Progenitor cell of endocrine pancreas (in vitro differentiated cells): ENCODE measurements at regions not wholly inside any gene's neighbourhood (a gene's known extent, or its start where the extent isn't known, plus 50 kb on each side); places are given as distances from the start of the nearest gene placed in this dataset.
A peak's percentile ranks its signal among the peaks of the same experiment; 100 is the strongest.

Source experiments
- DNase-seq: peaks from one replicate; pipeline ENCODE4 v3.0.0; 2021; ENCODE audit warnings: low spot score; ENCODE audit not compliant: unreplicated experiment
- H3K27ac Mint-ChIP-seq: 2 replicates; pipeline ENCODE4 v1.8.0; 2021; ENCODE audit warnings: mild to moderate bottlenecking, moderate library complexity, mixed read lengths
- H3K27me3 Mint-ChIP-seq: 2 replicates; pipeline ENCODE4 v1.8.0; 2021; ENCODE audit warnings: mixed read lengths
- H3K36me3 Mint-ChIP-seq: 2 replicates; pipeline ENCODE4 v1.8.0; 2022; ENCODE audit warnings: mixed read lengths; ENCODE audit not compliant: insufficient read depth
- H3K4me1 Mint-ChIP-seq: 2 replicates; pipeline ENCODE4 v1.8.0; 2021; ENCODE audit warnings: low read depth, mixed read lengths
- H3K4me3 Mint-ChIP-seq: 2 replicates; pipeline ENCODE4 v1.8.0; 2021; ENCODE audit warnings: low read depth, mild to moderate bottlenecking, moderate library complexity, mixed read lengths
- H3K9me3 Mint-ChIP-seq: 2 replicates; pipeline ENCODE4 v1.8.0; 2021; ENCODE audit warnings: low read depth, mixed read lengths
- TF ChIP-seq, protein P1 (sequence below): fragments of 200-600 bp; sonication (generic); IDR thresholded peaks from one replicate; pipeline ENCODE4 v1.5.0; 2021; ENCODE audit warnings: antibody characterized with exemption, mild to moderate bottlenecking; ENCODE audit not compliant: unreplicated experiment

DNA sequence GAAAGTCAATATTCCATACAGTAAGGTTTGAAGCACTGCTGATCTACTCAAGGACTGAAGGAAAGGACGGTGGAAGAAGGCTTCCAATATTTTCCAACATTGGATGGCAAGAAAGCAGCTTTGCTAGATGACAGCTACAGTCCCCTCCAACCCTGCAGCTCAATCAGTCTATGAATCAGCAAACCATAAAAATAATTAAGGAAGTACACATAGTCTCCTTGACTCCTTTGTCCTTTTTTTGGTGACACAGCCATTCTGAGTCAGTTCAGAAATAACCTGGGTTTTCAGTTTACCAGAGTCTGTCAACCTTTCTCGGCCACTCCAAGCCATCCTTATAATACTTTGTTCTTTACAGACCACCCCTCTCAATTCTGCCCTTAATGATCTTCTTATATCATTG is 232.5 kb downstream of the IBTK start:
- H3K27me3 Mint-ChIP-seq = no peaks in the 10 kb centered on the region
- DNase-seq = no peak
- no peaks in the 10 kb centered on the region for H3K4me1 Mint-ChIP-seq

DNA sequence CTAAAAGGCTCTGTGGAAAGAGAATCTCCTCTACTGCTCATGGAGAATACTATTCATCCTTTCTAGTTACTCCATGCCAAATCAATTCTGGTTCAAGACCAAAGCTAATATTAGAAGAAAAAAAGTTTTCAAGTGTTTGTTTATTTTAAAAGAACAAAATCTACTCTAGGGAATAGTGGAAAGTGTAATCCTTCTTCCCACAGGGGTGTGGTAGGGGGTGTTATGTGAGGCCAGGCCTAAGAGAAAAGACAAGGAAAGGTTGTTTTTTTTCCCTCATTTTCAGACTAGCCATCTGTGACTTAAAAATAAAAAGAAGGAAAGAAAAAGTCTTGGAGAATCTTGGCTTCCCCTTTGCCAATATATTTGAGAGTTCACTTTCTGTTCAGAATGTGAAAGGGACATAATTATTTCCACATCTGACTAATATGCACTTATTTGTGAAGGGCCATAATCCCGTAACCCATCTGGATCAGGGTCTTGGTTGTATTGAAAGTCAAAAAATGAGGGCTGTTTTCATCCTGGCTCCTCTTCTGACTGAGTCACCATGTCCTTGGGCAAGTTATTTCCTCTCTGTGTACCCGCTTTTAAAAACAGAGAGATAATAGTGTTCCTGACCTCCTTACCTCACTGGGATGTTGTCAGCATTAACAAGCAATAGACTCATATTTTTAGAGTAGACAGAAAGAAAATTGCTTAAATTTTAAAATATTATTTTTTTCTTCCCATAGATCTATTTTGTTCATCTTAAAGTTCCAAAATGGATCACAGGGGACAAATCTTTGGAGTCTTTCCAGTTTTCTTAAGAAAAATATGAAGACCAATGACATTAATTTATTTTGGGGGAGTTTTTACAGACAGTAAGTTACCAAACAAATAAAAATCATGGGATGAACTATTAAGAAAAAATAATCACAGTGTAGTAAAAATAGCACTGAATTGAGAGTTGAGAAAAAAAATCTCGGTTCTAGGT is 233.7 kb downstream of the IBTK start:
- peaks cover 1% of the 10 kb centered on the region for H3K36me3 Mint-ChIP-seq
- no peak for DNase-seq
- no peaks in the 10 kb centered on the region for H3K27me3 Mint-ChIP-seq
- no peaks in the 10 kb centered on the region for H3K4me1 Mint-ChIP-seq
- H3K27ac Mint-ChIP-seq = no peak overlapping the region
- peaks cover 12% of the 10 kb centered on the region for H3K9me3 Mint-ChIP-seq
- H3K4me3 Mint-ChIP-seq = no peak overlapping the region
- TF ChIP-seq, protein P1, sequence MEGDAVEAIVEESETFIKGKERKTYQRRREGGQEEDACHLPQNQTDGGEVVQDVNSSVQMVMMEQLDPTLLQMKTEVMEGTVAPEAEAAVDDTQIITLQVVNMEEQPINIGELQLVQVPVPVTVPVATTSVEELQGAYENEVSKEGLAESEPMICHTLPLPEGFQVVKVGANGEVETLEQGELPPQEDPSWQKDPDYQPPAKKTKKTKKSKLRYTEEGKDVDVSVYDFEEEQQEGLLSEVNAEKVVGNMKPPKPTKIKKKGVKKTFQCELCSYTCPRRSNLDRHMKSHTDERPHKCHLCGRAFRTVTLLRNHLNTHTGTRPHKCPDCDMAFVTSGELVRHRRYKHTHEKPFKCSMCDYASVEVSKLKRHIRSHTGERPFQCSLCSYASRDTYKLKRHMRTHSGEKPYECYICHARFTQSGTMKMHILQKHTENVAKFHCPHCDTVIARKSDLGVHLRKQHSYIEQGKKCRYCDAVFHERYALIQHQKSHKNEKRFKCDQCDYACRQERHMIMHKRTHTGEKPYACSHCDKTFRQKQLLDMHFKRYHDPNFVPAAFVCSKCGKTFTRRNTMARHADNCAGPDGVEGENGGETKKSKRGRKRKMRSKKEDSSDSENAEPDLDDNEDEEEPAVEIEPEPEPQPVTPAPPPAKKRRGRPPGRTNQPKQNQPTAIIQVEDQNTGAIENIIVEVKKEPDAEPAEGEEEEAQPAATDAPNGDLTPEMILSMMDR = no peak

More for the DNA sequence above, 232.5 kb downstream of the IBTK start:
- Mint-ChIP-seq H3K36me3 (no peaks in the 10 kb centered on the region), H3K9me3 (peaks cover 6% of the 10 kb centered on the region), H3K4me3 (no peak overlapping the region), H3K27ac (no peak overlapping the region)
- TF ChIP-seq, protein P1 = no peak

DNA sequence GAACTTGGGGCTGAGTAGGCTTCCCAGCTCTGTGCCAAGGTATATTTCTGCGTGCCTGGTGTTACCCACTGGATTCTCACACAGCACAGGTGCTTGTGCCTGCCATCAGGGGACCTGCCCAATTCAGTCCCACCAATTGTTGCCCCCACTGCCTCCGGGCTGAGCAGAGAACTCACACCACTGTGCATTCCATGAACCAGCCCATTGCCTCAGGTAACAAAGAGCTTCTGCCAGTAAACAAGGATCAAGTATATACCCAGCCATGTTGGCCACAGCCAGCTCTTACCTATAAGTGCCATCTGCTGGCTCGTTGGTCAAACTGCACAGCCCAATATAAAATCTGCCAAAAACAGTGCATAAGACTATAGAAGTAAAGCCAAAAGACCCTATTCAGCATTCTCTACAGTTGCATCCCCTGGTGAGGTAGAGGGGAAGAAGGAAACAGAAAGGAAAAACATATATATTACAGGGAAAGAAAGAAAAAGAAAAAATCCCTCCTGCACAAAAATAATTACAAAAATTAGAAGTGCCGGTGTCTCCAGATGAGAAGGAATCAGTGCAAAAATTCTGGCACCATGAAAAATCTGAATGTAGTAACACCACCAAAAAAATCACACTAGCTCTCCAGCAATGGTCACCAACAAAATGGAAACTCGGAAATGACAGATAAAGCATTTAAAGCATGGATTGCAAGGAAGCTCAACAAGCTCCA is 241.4 kb downstream of the IBTK start:
- no peaks in the 10 kb centered on the region for H3K27me3 Mint-ChIP-seq
- no peaks in the 10 kb centered on the region for H3K4me1 Mint-ChIP-seq
- TF ChIP-seq, protein P1 = peak; percentile 44
- H3K4me3 Mint-ChIP-seq = no peak overlapping the region
- H3K36me3 Mint-ChIP-seq = peaks cover 3% of the 10 kb centered on the region
- H3K9me3 Mint-ChIP-seq = peaks cover 33% of the 10 kb centered on the region
- no peak for DNase-seq
- H3K27ac Mint-ChIP-seq = no peak overlapping the region

DNA sequence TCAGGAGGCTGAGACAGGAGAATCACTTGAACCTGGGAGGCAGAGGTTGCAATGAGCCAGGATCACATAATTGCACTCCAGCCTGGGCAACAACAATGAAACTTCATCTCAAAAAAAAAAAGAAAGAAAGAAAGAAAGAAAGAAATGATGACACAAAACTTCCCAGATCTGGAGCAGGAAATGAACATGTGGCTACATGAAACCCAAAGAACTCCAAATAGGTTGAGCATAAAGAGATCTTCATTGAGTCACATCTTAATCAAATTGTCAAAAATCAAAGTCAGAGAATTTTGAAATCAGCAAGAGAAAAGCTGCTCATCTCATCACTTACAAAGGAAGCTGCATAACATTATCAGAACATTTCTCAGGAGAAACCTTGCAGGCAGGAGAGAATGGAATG is 247.0 kb downstream of the IBTK start:
- H3K4me1 Mint-ChIP-seq = no peaks in the 10 kb centered on the region
- DNase-seq = no peak
- H3K4me3 Mint-ChIP-seq = no peak overlapping the region
- no peaks in the 10 kb centered on the region for H3K36me3 Mint-ChIP-seq
- no peak overlapping the region for H3K27ac Mint-ChIP-seq
- peaks cover 2% of the 10 kb centered on the region for H3K9me3 Mint-ChIP-seq
- H3K27me3 Mint-ChIP-seq = no peaks in the 10 kb centered on the region
- TF ChIP-seq, protein P1 = no peak

DNA sequence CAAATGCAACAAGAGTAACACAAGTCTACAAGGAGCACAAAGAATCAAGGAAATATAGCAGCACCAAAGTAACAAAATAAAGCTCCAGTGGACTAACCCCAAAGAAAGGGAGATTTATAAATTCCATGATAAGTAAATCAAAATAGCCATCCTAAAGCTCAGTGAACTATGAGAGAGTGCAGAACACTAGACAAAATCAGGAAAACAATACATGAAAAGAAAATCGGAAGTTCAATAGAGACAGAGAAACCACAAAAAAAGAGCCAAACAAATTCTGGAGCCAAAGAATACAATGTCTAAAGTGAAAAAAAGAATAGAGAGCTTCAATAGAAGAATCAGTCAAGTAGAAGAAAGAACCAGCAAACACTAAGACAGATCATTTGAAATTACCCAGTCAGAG is 247.3 kb upstream of the TENT5A start:
- TF ChIP-seq, protein P1 = no peak
- no peaks in the 10 kb centered on the region for H3K9me3 Mint-ChIP-seq
- H3K27ac Mint-ChIP-seq = no peak overlapping the region
- no peaks in the 10 kb centered on the region for H3K36me3 Mint-ChIP-seq
- no peaks in the 10 kb centered on the region for H3K4me1 Mint-ChIP-seq
- H3K4me3 Mint-ChIP-seq = no peak overlapping the region
- H3K27me3 Mint-ChIP-seq = no peaks in the 10 kb centered on the region
- no peak for DNase-seq
